NCI-H2227 (cell line): ENCODE measurements at regions not wholly inside any gene's neighbourhood (a gene's known extent, or its start where the extent isn't known, plus 50 kb on each side); places are given as distances from the start of the nearest gene placed in this dataset.
A peak's percentile ranks its signal among the peaks of the same experiment; 100 is the strongest.

Experiments
- DNase-seq: peaks from one replicate; lab custom pipeline; 2025; ENCODE audit not compliant: unreplicated experiment; lab: John Stamatoyannopoulos, UW

DNA sequence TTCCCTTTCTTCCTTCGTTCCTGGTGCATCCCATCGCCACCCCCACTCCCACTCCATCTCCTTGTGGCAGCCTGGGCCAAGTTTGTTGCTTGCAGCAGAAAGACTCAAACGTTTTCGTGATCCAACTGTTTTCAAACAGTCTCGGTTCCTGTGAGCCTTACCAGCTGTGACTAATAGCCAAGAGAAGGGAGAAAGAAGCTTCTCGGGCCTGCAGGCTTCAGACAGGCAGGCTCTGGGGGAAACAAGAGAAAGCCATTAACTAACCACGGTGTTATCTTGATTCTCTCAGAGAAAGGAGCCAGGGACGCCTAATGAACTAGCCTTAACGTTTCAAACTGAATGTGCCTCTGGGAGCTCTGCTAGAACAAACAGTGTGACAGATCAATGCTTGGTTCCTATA, 742.0 kb downstream of the NR2F2 start:
- no peak for DNase-seq

DNA sequence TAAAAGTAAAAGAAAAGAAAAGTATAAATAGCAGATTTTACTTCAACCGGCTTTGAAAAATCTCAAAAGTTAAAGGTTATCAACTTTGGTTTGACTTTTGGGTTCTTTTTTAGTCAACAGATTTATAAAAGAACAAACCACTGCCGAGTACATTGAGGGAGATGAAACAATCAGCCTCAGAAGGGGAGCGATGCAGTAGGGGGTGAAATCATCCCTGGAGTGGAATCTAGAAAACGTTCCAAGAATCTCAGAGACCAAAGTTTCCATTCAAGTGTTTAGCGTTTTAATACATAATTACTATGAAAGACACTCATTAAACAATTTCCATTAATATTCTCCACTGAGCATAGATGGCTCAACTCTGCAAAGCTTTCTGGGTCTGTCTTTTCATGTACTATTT, 745.5 kb downstream of the NR2F2 start:
- no peak for DNase-seq

DNA sequence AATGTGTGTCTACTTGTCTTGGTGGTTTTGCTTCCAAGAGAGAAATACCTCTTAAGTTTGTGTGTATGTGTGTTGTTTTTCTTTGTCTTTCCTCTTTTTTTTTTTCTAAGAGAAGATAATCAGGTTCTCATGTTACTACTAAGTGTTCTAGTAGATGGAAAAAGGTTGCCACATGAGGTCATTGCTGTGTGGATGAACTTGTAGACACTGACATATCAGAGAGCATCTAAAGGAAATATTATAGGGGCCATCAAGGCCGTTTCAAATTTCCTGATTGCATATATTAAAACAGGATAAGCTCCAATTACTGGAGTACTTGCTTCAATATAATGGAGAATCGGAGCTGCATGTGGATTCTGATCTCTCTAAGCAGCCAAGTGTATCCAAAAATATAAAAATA, 747.5 kb downstream of the NR2F2 start:
- DNase-seq = no peak

DNA sequence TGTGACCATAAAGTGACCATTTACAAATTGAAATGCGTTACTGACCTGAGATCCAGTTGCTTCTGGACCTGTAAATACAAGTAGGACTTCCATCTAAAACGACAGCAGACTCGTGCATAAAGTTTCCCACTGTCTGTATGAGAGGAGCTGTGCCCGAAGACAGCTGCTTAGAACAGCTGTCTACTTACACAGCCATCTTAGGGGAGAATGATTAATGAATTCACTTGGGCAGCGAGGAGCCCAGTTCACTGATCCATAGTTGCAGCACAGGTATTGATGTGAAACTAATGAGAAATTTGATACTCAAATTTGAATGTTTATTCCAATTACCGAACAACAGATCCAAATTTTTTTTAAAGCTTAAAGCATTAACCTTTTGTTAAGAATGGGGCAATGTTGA, 748.1 kb downstream of the NR2F2 start:
- DNase-seq = no peak

DNA sequence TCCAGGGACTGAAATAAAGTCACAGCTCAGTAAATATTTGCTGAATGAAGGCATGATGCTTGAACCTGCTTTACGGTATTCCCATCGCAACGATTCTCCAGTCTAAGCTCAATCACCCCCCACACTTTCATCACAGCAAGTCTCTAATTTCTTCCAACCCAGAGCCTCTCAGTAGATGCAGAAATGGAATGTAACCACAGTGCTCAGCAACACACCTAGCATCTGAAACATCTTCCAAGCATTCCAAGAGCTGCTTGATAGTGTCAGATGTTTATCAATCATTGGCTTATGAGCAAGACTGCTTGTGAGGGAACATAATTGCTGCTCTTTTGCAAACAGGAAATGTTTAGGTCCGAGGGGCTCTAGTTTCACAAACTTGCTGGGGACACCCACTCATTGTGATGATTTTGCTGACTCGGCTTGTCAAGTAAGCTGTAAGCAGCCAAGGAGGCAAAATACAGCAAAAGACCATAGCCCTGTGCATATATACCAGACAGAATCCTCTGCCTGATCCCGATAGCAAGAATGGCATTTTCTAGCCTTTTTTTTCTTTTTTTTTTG, 751.2 kb downstream of the NR2F2 start:
- no peak for DNase-seq

DNA sequence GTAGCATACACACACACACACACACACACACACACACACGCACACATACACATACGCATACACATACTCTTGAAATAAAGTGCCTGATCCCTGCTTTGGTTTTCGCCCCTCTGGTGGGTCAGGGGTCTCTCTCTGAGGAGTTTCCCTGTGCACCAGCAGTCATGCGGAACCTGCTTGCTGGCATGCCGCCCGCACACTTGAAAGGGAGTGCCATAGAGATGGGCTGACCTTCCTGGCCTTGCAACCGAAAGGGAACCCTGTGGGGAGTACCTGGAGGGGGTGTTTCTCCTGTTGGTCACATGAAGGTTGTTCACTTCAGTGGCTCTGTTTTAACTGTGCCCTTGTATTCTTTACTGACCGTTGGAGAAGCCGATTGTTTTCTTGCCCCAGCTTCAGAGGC, 752.3 kb downstream of the NR2F2 start:
- peak; percentile 78 for DNase-seq

- no peak for DNase-seq
Observed at GRCh38 chr15:97084650-97085049, 754.1 kb downstream of the NR2F2 start.

- DNase-seq = peak; percentile 60
Observed at GRCh38 chr15:97085731-97086130, 755.2 kb downstream of the NR2F2 start.

GRCh38 chr15:97087006-97087741, 756.7 kb downstream of the NR2F2 start:
- DNase-seq = no peak

DNA sequence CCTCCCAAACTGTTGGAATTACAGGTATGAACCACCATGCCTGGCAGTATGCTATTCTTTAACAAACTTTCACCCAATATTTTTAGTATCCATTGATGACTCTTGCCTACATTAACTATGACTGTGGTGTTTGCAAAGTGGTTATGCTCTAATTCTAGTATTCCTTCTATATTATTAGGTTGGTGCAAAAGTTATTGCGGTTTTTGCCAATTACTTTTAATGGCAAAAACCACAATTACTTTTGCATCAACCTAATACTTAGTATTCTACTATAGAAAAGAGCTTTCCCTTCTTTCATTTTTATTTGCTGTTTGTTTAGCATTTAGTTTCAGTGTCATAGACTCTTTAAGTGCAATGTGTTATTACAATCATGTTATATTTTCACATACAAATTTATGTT, 760.6 kb downstream of the NR2F2 start:
- no peak for DNase-seq

GRCh38 chr15:97092656-97093055, 762.2 kb downstream of the NR2F2 start:
- DNase-seq = no peak

GRCh38 chr15:97096303-97096835, 765.9 kb downstream of the NR2F2 start:
- no peak for DNase-seq

- no peak for DNase-seq
Observed at GRCh38 chr15:97099040-97099439, 768.5 kb downstream of the NR2F2 start.

DNA sequence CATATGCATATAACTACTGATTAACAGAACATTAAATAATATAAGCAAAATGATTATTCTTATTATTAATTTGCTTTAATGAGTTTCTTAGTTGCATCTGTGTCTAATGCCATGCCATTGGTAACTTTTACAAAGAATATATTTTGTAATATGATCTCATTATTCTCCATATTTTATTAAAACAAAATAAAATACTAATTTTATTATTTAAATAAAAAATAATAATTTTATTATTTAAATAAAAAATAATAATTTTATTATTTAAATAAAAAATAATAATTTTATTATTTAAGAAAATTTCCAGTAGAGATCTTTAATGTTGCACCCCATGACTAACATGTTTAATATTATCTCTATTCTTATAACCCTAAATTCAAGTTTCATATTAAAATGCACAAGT, 771.1 kb downstream of the NR2F2 start:
- no peak for DNase-seq

DNA sequence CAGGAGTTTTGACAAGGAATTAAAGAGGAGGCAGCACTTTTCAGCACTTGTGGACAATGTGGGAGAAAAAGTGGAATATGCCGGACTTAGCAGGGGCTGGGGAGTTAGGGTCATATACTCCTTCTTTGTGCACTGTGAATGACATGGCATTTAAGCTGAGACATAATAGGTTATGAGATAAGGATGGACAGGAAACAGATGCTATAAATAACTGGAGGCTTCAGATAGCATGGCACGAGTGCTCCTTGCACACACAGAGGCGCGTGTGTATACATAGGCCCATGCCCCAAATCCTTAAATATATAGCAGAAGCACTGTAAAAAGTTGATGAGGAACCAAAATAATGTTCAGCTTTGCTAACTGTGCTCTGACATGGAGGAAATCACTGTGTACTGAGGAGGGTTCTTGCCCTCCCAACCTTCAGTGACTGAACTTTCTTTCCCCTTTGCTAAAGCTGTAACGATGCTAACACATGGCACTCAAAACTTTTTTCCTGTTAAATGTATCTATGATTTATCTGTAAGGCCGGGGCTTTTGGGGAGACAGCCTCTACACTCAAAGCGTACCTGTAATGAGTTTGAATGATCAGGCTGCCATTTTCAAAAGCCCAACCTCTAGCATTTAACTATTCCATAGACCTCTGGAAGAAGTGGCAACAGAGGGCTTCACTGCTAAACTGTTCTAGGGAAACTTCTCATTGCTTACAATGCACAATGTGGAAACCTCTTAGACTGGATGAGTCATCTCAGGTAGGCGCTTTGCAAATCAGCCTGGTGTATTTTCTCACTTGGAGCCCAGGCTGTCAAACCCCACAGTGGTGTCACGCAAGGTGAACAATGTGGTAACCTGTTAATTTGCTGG, 784.6 kb downstream of the NR2F2 start:
- DNase-seq = no peak

GRCh38 chr15:97115761-97116070, 785.2 kb downstream of the NR2F2 start:
- peak; percentile 28 for DNase-seq

- DNase-seq = no peak
Observed at GRCh38 chr15:97124790-97125189, 794.3 kb downstream of the NR2F2 start.

DNA sequence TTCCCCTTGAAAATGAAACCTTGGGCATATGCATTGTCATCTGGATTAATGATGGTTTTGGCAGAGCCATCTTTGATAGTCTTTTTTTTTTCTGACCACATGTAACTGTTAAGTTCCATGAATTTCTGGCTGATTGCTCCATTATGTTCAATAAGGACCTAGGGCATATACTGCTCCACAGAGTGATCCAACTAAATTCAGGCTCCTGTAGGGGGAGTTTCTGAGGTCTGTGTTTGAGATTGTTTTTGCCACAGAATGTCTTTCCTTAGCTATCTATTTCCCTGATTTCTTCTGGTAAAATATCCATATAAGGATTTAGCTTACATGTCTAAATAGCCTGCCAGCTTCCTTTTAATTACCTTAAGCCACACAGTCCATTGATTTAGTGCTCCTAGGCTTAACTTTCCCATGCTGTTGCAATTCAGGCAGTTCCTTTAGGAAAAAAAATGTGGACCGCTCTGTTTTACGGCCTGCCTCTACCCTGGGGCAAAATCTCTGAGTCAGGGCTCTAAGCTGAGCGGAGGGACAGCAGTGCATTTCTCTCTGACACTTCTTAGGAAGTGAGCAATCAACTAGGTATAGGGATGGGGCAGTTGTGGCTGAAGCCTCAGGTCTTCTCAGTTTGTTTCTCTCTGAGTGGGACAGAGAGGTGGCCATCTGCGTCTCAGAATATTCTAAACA, 796.2 kb downstream of the NR2F2 start:
- no peak for DNase-seq

GRCh38 chr15:97129674-97130073, 799.2 kb downstream of the NR2F2 start:
- DNase-seq = no peak

GRCh38 chr15:97140216-97140615, 809.7 kb downstream of the NR2F2 start:
- no peak for DNase-seq

- DNase-seq = no peak
Observed at GRCh38 chr15:97141360-97141759, 810.9 kb downstream of the NR2F2 start.
